ENCODE measurements at regions not wholly inside any gene's neighbourhood (a gene's known extent, or its start where the extent isn't known, plus 50 kb on each side); places are given as distances from the start of the nearest gene placed in this dataset.

GRCh38 chr7:155867734-155868400 lies 55.6 kb upstream of the SHH start:
- no CpG with 5 or more reads among the region's 6 CpGs for WGBS, 2 experiments (ENCODE audit: extremely low coverage in 2 of 2, insufficient read length in 1 of 2)
- no peaks in the 10 kb centered on the region for H4K20me1 ChIP-seq (ENCODE audit: insufficient read depth, low read length)
- H3K9ac ChIP-seq (ENCODE audit: low read depth, low read length) = no peak overlapping the region
- no peak overlapping the region for H3K27ac ChIP-seq (ENCODE audit: insufficient read depth, low read length)
- in situ Hi-C loops (cut with MboI; ENCODE audit: low sequenced_read_pairs) (no loop called here), dilution Hi-C loops (cut with HindIII; ENCODE audit: low sequenced_read_pairs, unreplicated experiment) (no loop called here), intact Hi-C loops (cut with micrococcal nuclease) (no loop called here)
- peaks cover 9% of the 10 kb centered on the region; the same call in 1 of the 2 replicates for H3K9me3 ChIP-seq (ENCODE audit: control insufficient read depth, insufficient read depth, low read length)
- ChIA-PET POLR2A (ENCODE audit: unreplicated experiment) (no interaction called here), CTCF (interaction anchor here (1.1 kb wide), 1 partner anchor 9 kb away, joined by 4 read pairs; no protein-coding TSS in a partner anchor)
- H3K9me1 ChIP-seq (ENCODE audit: insufficient read depth, low read length) = no peaks in the 10 kb centered on the region
- H2AK9ac ChIP-seq (replicated peaks; ENCODE audit: low read depth, low read length, poor library complexity) = no peak overlapping the region
- H3K27me3 ChIP-seq (ENCODE audit: control insufficient read depth, insufficient read depth, low read length) = no peaks in the 10 kb centered on the region
- H4K91ac ChIP-seq (ENCODE audit: insufficient read depth, low read depth, low read length) = no peak overlapping the region
- no peak overlapping the region for H3K14ac ChIP-seq (replicated peaks; ENCODE audit: low read depth, low read length)
- no peak overlapping the region for H3K4me2 ChIP-seq (ENCODE audit: low read depth, low read length)
- H2AK5ac ChIP-seq (ENCODE audit: low read depth, low read length) = no peak overlapping the region
- H2BK15ac ChIP-seq (ENCODE audit: low read depth, low read length) = no peak overlapping the region
- H4K5ac ChIP-seq (ENCODE audit: low read depth, low read length) = no peak overlapping the region
- H3K18ac ChIP-seq (ENCODE audit: low read depth, low read length) = no peak overlapping the region
- no peaks in the 10 kb centered on the region for H3K36me3 ChIP-seq (ENCODE audit: control insufficient read depth, insufficient read depth, low read length)
- no peak for TF ChIP-seq USF2 (IDR thresholded peaks at IDR 0.05; ENCODE audit: low read depth, low read length)
- no peak for TF ChIP-seq RFX5 (IDR thresholded peaks at IDR 0.05; ENCODE audit: low read depth, low read length)
- no peak for TF ChIP-seq FOS (IDR thresholded peaks at IDR 0.05; ENCODE audit: low read depth, low read length)
- TF ChIP-seq MAFK (IDR thresholded peaks at IDR 0.05; ENCODE audit: low read depth, low read length) = no peak
- H3K4ac ChIP-seq (ENCODE audit: low read depth, low read length) = no peak overlapping the region
- H3K79me1 ChIP-seq (ENCODE audit: low read depth in 1 of 2, low read length in 2 of 2) = no peaks in the 10 kb centered on the region
- no peak overlapping the region for H4K8ac ChIP-seq (ENCODE audit: low read depth in 2 of 2, low read length in 2 of 2)
- no peak overlapping the region for H2BK5ac ChIP-seq (ENCODE audit: low read depth, low read length, poor library complexity, severe bottlenecking)
- DNase-seq = no peak
- BruUV-seq (replicated peaks) = no TSS peak
- no peak overlapping the region for H3K56ac ChIP-seq (ENCODE audit: extremely low read depth, insufficient read depth, low read length)
- H2BK120ac ChIP-seq (ENCODE audit: low read depth, low read length) = no peak overlapping the region
- no peak overlapping the region for H2AFZ ChIP-seq (replicated peaks; ENCODE audit: low read length, poor library complexity)
- no peak for ATAC-seq (ENCODE audit: low read depth)
- H3K23ac ChIP-seq (ENCODE audit: low read depth, low read length) = no peak overlapping the region
- no peak overlapping the region for H3K4me3 ChIP-seq (ENCODE audit: insufficient read depth, low read depth, low read length)
- H3K4me1 ChIP-seq (ENCODE audit: control insufficient read depth, insufficient read depth, low read length) = no peaks in the 10 kb centered on the region
- H2BK20ac ChIP-seq (ENCODE audit: low read depth, low read length) = no peak overlapping the region
